GM12801 (cell line): ENCODE measurements at regions not wholly inside any gene's neighbourhood (a gene's known extent, or its start where the extent isn't known, plus 50 kb on each side); places are given as distances from the start of the nearest gene placed in this dataset.

Experiments used
- TF ChIP-seq, protein P1 (sequence below): IDR thresholded peaks from one replicate; pipeline ENCODE4 v1.5.1; 2011; ENCODE audit warnings: control low read depth; ENCODE audit not compliant: insufficient read length; ENCODE audit errors: extremely low read depth

DNA sequence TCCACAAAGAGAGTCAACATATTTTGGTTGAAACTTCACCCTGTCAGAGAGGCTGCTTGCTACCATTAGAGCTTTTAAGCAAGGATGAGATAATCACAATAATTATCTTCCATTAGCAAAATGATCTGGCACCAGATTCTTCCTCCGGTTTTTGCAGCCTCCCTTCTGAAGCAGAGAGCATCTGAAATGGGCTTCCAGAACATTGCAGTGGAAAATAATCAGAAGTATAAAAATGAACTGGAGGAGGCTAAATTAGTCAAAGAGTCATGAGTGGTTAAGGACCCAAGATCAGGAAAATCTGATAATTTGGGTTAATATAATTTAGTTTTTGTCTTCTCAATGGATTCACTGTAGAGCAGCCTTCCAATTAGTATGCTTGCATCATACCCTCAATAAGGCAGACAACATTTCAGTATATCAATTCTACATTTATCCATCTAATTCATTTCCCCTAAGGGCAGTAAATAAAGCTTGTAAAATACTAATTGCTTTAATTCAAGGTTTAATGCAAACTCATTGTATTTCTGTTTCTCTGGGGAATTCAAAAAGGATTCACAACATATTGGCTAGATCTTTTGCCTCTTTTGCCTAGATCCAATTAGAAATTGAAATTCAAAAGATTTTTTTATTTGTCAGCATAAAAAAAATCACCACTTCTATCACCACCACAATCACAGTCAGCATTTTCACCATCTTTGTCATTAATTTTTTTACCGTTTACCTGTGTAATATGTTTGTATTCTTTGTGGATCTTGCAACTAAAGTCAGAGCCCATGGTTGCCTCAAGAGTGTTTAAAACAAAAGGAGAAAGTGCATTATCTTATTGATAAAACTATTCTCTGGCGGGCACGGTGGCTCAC, 537.2 kb upstream of the DCC start:
- TF ChIP-seq, protein P1, sequence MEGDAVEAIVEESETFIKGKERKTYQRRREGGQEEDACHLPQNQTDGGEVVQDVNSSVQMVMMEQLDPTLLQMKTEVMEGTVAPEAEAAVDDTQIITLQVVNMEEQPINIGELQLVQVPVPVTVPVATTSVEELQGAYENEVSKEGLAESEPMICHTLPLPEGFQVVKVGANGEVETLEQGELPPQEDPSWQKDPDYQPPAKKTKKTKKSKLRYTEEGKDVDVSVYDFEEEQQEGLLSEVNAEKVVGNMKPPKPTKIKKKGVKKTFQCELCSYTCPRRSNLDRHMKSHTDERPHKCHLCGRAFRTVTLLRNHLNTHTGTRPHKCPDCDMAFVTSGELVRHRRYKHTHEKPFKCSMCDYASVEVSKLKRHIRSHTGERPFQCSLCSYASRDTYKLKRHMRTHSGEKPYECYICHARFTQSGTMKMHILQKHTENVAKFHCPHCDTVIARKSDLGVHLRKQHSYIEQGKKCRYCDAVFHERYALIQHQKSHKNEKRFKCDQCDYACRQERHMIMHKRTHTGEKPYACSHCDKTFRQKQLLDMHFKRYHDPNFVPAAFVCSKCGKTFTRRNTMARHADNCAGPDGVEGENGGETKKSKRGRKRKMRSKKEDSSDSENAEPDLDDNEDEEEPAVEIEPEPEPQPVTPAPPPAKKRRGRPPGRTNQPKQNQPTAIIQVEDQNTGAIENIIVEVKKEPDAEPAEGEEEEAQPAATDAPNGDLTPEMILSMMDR: no peak

DNA sequence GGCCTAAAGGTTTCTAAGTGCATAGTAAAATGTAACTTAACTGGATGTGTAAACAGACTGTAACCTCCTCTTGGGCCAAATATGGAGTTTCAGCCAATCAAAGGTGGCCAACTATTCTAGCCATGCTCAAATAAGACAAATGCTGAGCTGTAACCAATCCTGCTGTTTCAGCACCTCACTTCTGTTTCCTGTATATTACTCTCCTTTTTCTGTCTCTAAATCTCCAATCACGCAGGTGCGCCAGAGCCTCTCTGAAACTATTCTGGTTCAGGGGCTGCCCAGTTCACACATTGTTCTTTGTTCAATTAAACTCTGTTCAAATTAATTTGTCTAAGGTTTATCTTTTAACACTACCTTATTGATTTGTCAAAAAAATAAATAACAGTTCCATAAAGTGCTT, 532.7 kb upstream of the DCC start:
- TF ChIP-seq, protein P1: no peak

DNA sequence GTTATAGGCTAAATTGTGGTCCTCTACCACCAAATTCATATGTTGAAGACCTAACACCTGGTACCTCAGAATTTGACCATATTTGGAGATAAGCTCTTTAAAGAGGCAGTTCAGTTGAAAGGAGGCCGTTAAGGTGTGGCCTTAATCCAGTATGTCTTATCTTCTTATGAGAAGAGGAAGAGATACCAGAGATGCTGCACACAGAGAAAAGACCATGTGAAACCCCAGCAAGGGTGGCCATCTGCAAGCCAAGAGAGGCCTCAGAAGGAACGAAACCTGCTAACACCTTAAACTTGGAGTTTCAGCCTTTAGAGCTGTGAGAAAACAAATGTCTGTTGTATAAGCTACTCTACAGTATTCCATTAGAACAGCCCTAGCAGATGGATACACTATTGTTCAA, 528.1 kb upstream of the DCC start:
- TF ChIP-seq, protein P1: no peak

DNA sequence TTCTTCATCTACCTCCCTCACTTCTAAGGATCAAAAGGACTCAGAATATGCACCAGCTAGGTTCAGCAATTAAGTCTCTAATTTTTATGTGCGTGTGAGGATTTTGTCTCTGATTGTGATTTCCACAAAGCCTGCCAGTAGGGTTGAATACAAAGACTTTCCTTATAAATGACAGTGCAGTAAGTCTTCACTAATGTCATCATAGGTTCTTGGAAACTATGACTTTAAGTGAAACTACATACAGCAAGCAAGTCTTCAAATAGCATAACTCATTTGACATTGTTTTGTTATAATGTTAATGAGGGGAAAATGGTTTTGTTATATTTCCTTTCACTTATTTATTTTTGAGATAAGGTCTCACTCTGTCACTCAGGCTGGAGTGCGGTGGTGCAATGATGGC, 526.3 kb upstream of the DCC start:
- TF ChIP-seq, protein P1: no peak

DNA sequence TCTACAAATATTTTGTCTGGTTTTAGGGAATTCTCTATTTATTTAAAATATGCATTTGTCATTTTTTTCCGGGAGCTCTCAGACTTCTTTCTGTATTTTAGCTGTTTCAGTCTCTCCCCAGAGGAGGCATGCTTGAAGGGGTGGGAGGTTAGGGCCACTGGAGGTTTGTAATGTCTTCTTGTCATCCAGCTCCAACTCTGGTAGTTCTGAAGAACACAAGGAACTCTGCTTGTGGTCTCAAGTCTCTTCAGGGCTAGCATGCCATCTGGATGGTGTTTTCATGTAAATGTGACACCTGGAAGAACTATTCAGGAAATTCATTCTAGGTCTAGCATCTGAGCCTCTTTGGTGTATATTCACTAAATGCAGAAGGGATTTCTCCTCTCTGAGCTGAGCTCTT, 518.4 kb upstream of the DCC start:
- TF ChIP-seq, protein P1: no peak

DNA sequence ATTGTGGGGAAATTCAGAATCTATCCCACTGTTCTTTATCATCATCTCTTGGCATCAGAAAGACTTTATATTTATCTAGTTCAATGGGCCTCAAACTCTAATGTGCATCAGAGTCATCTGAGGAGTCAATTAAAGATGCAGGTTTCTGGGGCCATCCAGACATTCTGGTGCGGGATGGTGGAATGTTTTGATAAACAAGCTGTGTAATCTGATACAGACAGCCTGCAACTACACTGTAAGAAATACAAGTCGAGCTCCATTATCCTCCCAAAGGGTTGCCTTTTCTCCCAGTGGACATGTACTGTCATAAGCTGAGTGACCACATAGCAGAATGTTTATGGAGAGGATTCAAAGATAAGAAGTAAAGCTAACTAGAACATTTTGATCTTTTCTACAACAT, 515.3 kb upstream of the DCC start:
- TF ChIP-seq, protein P1: no peak

DNA sequence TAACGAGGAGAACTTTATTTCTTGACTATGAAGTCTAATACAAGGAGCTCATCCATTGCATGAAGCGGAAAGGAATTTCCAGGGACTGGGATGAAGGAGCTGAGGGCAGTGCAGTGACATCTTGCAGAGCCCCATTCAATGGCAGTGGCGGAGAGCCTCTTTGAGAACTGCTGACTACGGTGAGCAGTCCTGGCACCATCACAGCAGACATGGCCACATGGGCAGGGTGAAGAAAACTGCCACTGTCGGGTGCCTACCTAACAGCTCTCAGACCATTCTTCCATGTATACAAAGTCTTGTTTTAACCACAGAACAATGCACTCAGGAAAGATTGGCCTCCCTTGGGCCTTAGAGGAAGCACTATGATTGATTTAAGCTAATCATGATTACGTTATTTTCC, 506.1 kb upstream of the DCC start:
- TF ChIP-seq, protein P1: no peak
